Stomach (tissue), 8 donors: ENCODE measurements at regions not wholly inside any gene's neighbourhood (a gene's known extent, or its start where the extent isn't known, plus 50 kb on each side); places are given as distances from the start of the nearest gene placed in this dataset.

Experiments used
- DNase-seq, 2 donors: peaks; one replicate each; pipeline versions ENCODE4 v3.0.0 to v3.0.0-alpha.2; 2013 to 2019
- H3K27ac ChIP-seq, 5 donors: fragments of 200-600 bp in 4 of 5; sonication (generic) in 4 of 5; one replicate each; pipeline ENCODE4 v1.5.1; 2013 to 2019; ENCODE audit warnings: mild to moderate bottlenecking in 1 of 5, moderate library complexity in 1 of 5
- H3K27me3 ChIP-seq, 3 donors: fragments of 200-600 bp; sonication (generic); one replicate each; pipeline ENCODE4 v1.5.1; 2017 to 2019; ENCODE audit warnings: mixed run types in 1 of 3
- H3K36me3 ChIP-seq, 4 donors: fragments of 200-600 bp; sonication (generic); 1 replicate in 3 of 4; 2 replicates in 1 of 4; pipeline ENCODE4 v1.5.1; 2016 to 2019
- H3K4me1 ChIP-seq, 4 donors: fragments of 200-600 bp; sonication (generic); one replicate each; pipeline ENCODE4 v1.5.1; 2016 to 2019
- H3K4me3 ChIP-seq, 4 donors: fragments of 200-600 bp; sonication (generic) in 3 of 4; one replicate each; pipeline ENCODE4 v1.5.1; 2016 to 2019; ENCODE audit warnings: mild to moderate bottlenecking in 1 of 4
- H3K9me3 ChIP-seq, 4 donors: fragments of 200-600 bp; sonication (generic); one replicate each; pipeline ENCODE4 v1.5.1; 2016 to 2019
- EP300 ChIP-seq: sonication (generic); formaldehyde crosslinking; IDR thresholded peaks from one replicate; pipeline ENCODE4 v1.6.1; 2017; ENCODE audit warnings: antibody characterized with exemption
- POLR2A ChIP-seq, 4 donors: fragments of 450-650 bp; IDR thresholded peaks; one replicate each; pipeline ENCODE4 v1.6.1; 2016; ENCODE audit warnings: antibody characterized with exemption in 4 of 4, control low read depth in 2 of 4, mild to moderate bottlenecking in 1 of 4, moderate library complexity in 1 of 4
- POLR2AphosphoS5 ChIP-seq, 3 donors: sonication (generic); formaldehyde crosslinking; IDR thresholded peaks; one replicate each; pipeline ENCODE4 v1.6.1; 2016; ENCODE audit warnings: antibody characterized with exemption in 3 of 3
- WGBS, 5 donors: extraction: QIAGEN DNeasy Blood & Tissue Kit in 3 of 5; methylation state at CpG; one replicate each; pipeline versions ENCODE4 v1.1.5 to v1.1.7; 2013 to 2018; 5-methylcytosine and 5-hydroxymethylcytosine counted together
- intact Hi-C: fragments of 100-400 bp; cut with DNase I; formaldehyde crosslinking; loops from one replicate; pipeline ENCODE4 v1.15.1; 2023; ENCODE audit warnings: low total_unique reads
- TF ChIP-seq, protein P1 (sequence below), 7 experiments: fragments of 450-650 bp in 4 of 7; fragments of 200-600 bp in 3 of 7; sonication (generic) in 3 of 7; IDR thresholded peaks; one replicate each; pipeline ENCODE4 v1.5.1; 2016 to 2019; ENCODE audit warnings: antibody characterized with exemption in 7 of 7, control low read depth in 2 of 7, mild to moderate bottlenecking in 1 of 7
- donor health status: healthy with polysubstance abuse.
- donor health status: Bipolar disorder and iron deficiency.
- donor health status: healthy.

DNA sequence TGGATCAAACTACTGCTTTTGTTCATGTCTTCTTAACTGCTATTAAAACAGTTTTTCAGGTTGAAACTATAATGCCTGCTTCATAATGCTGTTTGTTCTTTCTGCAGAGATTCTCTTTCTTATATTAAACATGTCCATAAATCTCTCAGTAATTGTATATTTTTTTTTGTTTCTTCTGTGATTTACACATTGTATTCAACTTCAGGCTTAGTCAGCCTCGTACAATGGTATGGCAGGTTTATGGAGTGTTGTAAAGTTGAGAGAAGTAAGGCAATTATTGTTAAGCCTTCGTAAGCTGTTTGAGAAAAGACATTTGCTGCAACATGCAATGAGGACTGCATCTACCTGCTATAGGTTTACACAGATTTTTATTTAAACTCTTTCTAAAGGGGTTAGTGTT, 977.1 kb downstream of the DIPK2A start:
- H3K27ac ChIP-seq = no peak overlapping the region
- DNase-seq = no peak
- H3K9me3 ChIP-seq = peaks cover 0 to 16% (median 8%) of the 10 kb centered on the region in 4 donors
- no peaks in the 10 kb centered on the region for H3K27me3 ChIP-seq
- TF ChIP-seq EP300 (no peak), POLR2A (IDR thresholded peaks at IDR 0.05) (no peak), POLR2AphosphoS5 (IDR thresholded peaks at IDR 0.05) (no peak)
- TF ChIP-seq, protein P1, sequence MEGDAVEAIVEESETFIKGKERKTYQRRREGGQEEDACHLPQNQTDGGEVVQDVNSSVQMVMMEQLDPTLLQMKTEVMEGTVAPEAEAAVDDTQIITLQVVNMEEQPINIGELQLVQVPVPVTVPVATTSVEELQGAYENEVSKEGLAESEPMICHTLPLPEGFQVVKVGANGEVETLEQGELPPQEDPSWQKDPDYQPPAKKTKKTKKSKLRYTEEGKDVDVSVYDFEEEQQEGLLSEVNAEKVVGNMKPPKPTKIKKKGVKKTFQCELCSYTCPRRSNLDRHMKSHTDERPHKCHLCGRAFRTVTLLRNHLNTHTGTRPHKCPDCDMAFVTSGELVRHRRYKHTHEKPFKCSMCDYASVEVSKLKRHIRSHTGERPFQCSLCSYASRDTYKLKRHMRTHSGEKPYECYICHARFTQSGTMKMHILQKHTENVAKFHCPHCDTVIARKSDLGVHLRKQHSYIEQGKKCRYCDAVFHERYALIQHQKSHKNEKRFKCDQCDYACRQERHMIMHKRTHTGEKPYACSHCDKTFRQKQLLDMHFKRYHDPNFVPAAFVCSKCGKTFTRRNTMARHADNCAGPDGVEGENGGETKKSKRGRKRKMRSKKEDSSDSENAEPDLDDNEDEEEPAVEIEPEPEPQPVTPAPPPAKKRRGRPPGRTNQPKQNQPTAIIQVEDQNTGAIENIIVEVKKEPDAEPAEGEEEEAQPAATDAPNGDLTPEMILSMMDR (IDR thresholded peaks at IDR 0.05) = no peak
- H3K4me3 ChIP-seq = no peak overlapping the region
- H3K4me1 ChIP-seq = no peaks in the 10 kb centered on the region
- H3K36me3 ChIP-seq = no peaks in the 10 kb centered on the region
- WGBS, 5 donors = 57 to 65% (median 64%) methylated on average over 2 of the region's 2 CpGs
- intact Hi-C loops = no loop called here

DNA sequence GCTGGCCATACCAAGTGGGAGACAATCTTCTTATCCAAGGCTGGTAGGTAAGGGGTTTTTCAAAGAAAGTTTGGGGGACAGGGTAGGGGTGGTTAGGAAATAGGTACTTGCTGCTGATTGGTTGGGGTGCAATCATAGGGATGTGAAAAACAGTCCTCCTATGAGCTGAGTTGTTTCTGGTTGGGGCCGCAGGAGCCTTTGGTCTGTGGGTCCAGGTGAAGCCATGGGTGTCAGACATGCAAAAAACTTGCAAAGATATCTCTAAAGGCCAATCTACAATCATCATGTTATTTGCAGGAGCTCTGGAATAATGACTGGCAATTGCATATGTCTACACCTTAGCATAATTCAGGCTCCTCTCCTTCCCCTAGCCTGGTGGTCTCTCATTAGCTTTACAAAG, 982.3 kb downstream of the DIPK2A start:
- Histone ChIP-seq H3K36me3 (no peaks in the 10 kb centered on the region), H3K4me1 (no peaks in the 10 kb centered on the region), H3K27ac (no peak overlapping the region), H3K27me3 (no peaks in the 10 kb centered on the region), H3K4me3 (no peak overlapping the region), H3K9me3 (peaks cover 0 to 8% (median 5%) of the 10 kb centered on the region in 4 donors)
- DNase-seq = no peak
- TF ChIP-seq EP300 = no peak
- no peak for TF ChIP-seq POLR2AphosphoS5 (IDR thresholded peaks at IDR 0.05)
- no peak for TF ChIP-seq POLR2A (IDR thresholded peaks at IDR 0.05)
- TF ChIP-seq, protein P1 (IDR thresholded peaks at IDR 0.05) = no peak
- 82 to 95% (median 87%) methylated on average over 1 of the region's 1 CpG for WGBS, 5 donors
- intact Hi-C loops = no loop called here

DNA sequence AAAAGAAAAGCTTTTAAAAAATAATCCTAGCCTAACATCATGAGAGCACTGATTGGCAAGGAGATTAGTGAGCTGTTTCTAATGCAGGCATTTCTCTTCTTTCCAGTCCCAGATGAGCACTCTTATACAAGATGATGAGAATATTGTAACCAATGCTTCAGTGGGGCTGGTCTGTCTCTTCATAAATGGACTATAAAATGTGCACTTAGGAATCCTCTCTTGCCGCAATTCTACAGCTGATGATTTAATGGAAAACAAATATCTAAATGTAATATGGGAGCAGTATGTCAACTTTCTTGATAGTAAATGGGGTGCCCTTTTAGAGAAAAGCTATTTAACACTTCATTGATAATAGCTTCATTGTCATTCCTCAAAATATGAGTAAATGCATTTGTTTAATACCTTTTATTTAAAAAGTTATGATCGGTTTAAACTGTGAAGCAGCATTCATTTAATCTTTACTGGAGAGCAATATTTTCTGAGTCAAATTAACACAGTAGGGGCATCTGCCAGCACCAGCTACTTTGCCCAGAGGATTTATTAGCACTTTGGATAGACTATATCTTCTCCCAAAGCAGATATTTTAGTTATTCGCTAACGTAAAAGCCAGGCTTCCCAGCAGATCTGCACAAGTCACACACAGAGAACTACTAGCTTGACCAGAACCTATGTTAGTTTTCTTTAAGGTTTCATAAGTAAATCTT, 985.9 kb downstream of the DIPK2A start:
- no peak for TF ChIP-seq POLR2A (IDR thresholded peaks at IDR 0.05)
- TF ChIP-seq POLR2AphosphoS5 (IDR thresholded peaks at IDR 0.05) = no peak
- TF ChIP-seq, protein P1 (IDR thresholded peaks at IDR 0.05) = no peak
- TF ChIP-seq EP300 = no peak
- Histone ChIP-seq H3K27me3 (no peaks in the 10 kb centered on the region), H3K4me1 (no peaks in the 10 kb centered on the region), H3K9me3 (no peaks in the 10 kb centered on the region), H3K4me3 (no peak overlapping the region), H3K36me3 (no peaks in the 10 kb centered on the region), H3K27ac (no peak overlapping the region)
- intact Hi-C loops = no loop called here
- 62 to 78% (median 70%) methylated on average over 4 of the region's 4 CpGs for WGBS, 5 donors
- no peak for DNase-seq

DNA sequence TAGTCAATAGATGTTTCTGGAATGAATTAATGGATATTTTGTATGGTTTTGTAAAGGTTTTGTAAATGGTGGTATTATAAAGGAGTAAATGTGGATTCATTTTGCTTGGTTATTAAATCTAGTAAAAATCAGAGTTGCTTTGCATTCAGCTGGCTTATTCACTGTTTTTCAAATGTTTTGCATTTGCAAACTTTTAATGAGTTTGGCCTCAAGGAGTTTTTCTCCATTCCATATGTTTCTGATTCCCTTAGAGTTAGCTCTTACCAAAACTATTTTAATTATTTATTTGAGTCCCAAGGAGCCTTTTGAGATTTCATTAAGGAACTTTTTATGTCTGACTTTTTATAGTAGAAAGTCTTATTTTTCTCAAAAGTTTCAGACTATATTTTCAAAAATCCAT, 992.2 kb downstream of the DIPK2A start:
- H3K9me3 ChIP-seq = no peaks in the 10 kb centered on the region

More for the DNA sequence above, 992.2 kb downstream of the DIPK2A start:
- TF ChIP-seq, protein P1 (IDR thresholded peaks at IDR 0.05) = no peak
- TF ChIP-seq EP300 (no peak), POLR2A (IDR thresholded peaks at IDR 0.05) (no peak)
- H3K27me3 ChIP-seq = no peaks in the 10 kb centered on the region
- no peak overlapping the region for H3K27ac ChIP-seq
- H3K4me3 ChIP-seq = no peak overlapping the region
- H3K36me3 ChIP-seq = no peaks in the 10 kb centered on the region
- intact Hi-C loops = no loop called here
- no peaks in the 10 kb centered on the region for H3K4me1 ChIP-seq
- DNase-seq = no peak
